CD4-positive, alpha-beta T cell (primary cell): ENCODE measurements at regions not wholly inside any gene's neighbourhood (a gene's known extent, or its start where the extent isn't known, plus 50 kb on each side); places are given as distances from the start of the nearest gene placed in this dataset.

ENCODE experiments used
- ATAC-seq: fragments of 200-7000 bp; cut with Tn5 transposase; one replicate; pipeline ENCODE4 v1.10.0; 2022; ENCODE audit warnings: mild to moderate bottlenecking; ENCODE audit not compliant: poor library complexity
- CTCF ChIA-PET: fragments of 350-600 bp; sonication (Branson Sonifier 250); formaldehyde crosslinking; loops from one replicate; lab custom pipeline; 2021; ENCODE audit warnings: antibody characterized with exemption, inconsistent platforms; lab: Charles Lee
- POLR2A ChIA-PET: fragments of 350-600 bp; sonication (Branson Sonifier 250); formaldehyde crosslinking; loops from one replicate; lab custom pipeline; 2021; ENCODE audit warnings: antibody characterized with exemption, inconsistent platforms; lab: Charles Lee
- DNase-seq, 14 experiments: peaks; one replicate each; pipeline ENCODE4 v3.0.0-alpha.2; 2013 to 2020; ENCODE audit warnings: mixed read lengths in 2 of 14
- H3K27ac ChIP-seq, 2 donors: one replicate each; pipeline versions ENCODE4 v1.5.1 to v1.7.0; 2013; ENCODE audit warnings: low read length in 2 of 2, low read depth in 1 of 2, mild to moderate bottlenecking in 1 of 2
- H3K27me3 ChIP-seq, 2 experiments: 1 replicate in 1 of 2; 2 replicates in 1 of 2; pipeline versions ENCODE4 v1.6.1 to v1.7.0; 2013; ENCODE audit warnings: low read length in 2 of 2, control low read depth in 1 of 2, mild to moderate bottlenecking in 1 of 2, moderate library complexity in 1 of 2; ENCODE audit not compliant: insufficient read depth in 2 of 2, control insufficient read depth in 1 of 2
- H3K36me3 ChIP-seq: one replicate; pipeline ENCODE4 v1.6.1; 2013; ENCODE audit warnings: low read length, control low read depth; ENCODE audit not compliant: insufficient read depth
- H3K4me1 ChIP-seq: one replicate; pipeline ENCODE4 v1.6.1; 2013; ENCODE audit warnings: low read length, control low read depth; ENCODE audit not compliant: insufficient read depth
- H3K4me3 ChIP-seq: one replicate; pipeline ENCODE4 v1.5.1; 2013; ENCODE audit warnings: mild to moderate bottlenecking, low read length, moderate library complexity
- H3K9me3 ChIP-seq, 2 experiments: 1 replicate in 1 of 2; 2 replicates in 1 of 2; pipeline versions ENCODE4 v1.6.1 to v1.7.0; 2013; ENCODE audit warnings: low read length in 2 of 2, mild to moderate bottlenecking in 2 of 2, control low read depth in 1 of 2, moderate library complexity in 1 of 2; ENCODE audit not compliant: control insufficient read depth in 1 of 2, insufficient read depth in 1 of 2
- H3K27ac Mint-ChIP-seq: one replicate; pipeline ENCODE4 v1.8.0; 2020; ENCODE audit warnings: mixed read lengths
- H3K27me3 Mint-ChIP-seq: one replicate; pipeline ENCODE4 v1.8.0; 2021; ENCODE audit warnings: mixed read lengths
- H3K36me3 Mint-ChIP-seq: one replicate; pipeline ENCODE4 v1.8.0; 2021; ENCODE audit warnings: low read depth, mixed read lengths
- H3K4me1 Mint-ChIP-seq: one replicate; pipeline ENCODE4 v1.8.0; 2021; ENCODE audit warnings: low read depth, mixed read lengths
- H3K4me3 Mint-ChIP-seq: one replicate; pipeline ENCODE4 v1.8.0; 2020; ENCODE audit warnings: mild to moderate bottlenecking, mixed read lengths
- H3K9me3 Mint-ChIP-seq: one replicate; pipeline ENCODE4 v1.8.0; 2020; ENCODE audit warnings: mixed read lengths
- intact Hi-C, 2 experiments: fragments of 100-400 bp; cut with DNase I in 1 of 2; cut with micrococcal nuclease in 1 of 2; formaldehyde crosslinking; loops; one replicate each; pipeline versions ENCODE4 v1.15.1 to v1.9.0; 2023 to 2025; cut with DNase I, micrococcal nuclease
- TF ChIP-seq, protein P1 (sequence below): fragments of 200-600 bp; IDR thresholded peaks from one replicate; pipeline ENCODE4 v1.8.0; 2022; ENCODE audit warnings: antibody characterized with exemption, mild to moderate bottlenecking

DNA sequence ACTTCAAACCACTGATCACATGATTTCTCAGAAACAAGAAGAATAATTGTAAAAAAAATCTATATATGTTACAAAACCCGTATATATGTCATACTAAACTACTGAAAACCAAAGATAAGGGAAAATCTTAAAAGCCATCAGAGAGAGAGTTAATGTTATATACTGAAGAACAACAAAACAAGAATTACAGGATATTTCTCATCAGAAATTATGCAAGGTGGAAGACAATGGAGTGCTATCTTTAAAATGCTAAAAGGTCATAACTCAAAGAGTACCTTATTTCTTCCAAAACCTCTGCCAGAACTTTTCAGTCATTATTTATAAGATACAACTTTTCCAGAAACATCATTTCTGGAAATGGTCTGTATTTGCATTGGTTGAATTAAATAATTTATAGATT, 256.8 kb downstream of the RBM26 start:
- POLR2A ChIA-PET, result no interaction called here
- H3K27me3 Mint-ChIP-seq, result peaks cover 28% of the 10 kb centered on the region
- H3K36me3 ChIP-seq, result no peaks in the 10 kb centered on the region
- no peaks in the 10 kb centered on the region for H3K36me3 Mint-ChIP-seq
- H3K4me1 ChIP-seq, result no peaks in the 10 kb centered on the region
- no peaks in the 10 kb centered on the region for H3K4me1 Mint-ChIP-seq
- DNase-seq (no peak), ATAC-seq (no peak)
- H3K4me3 ChIP-seq, result no peak overlapping the region
- no peak overlapping the region for H3K27ac Mint-ChIP-seq
- CTCF ChIA-PET, result no interaction called here
- no peak overlapping the region for H3K4me3 Mint-ChIP-seq
- H3K9me3 ChIP-seq, result no peaks in the 10 kb centered on the region
- H3K9me3 Mint-ChIP-seq, result peaks cover 2% of the 10 kb centered on the region
- H3K27ac ChIP-seq, result no peak overlapping the region
- intact Hi-C loops, result no loop called here
- no peaks in the 10 kb centered on the region for H3K27me3 ChIP-seq
- TF ChIP-seq, protein P1, sequence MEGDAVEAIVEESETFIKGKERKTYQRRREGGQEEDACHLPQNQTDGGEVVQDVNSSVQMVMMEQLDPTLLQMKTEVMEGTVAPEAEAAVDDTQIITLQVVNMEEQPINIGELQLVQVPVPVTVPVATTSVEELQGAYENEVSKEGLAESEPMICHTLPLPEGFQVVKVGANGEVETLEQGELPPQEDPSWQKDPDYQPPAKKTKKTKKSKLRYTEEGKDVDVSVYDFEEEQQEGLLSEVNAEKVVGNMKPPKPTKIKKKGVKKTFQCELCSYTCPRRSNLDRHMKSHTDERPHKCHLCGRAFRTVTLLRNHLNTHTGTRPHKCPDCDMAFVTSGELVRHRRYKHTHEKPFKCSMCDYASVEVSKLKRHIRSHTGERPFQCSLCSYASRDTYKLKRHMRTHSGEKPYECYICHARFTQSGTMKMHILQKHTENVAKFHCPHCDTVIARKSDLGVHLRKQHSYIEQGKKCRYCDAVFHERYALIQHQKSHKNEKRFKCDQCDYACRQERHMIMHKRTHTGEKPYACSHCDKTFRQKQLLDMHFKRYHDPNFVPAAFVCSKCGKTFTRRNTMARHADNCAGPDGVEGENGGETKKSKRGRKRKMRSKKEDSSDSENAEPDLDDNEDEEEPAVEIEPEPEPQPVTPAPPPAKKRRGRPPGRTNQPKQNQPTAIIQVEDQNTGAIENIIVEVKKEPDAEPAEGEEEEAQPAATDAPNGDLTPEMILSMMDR, result no peak

DNA sequence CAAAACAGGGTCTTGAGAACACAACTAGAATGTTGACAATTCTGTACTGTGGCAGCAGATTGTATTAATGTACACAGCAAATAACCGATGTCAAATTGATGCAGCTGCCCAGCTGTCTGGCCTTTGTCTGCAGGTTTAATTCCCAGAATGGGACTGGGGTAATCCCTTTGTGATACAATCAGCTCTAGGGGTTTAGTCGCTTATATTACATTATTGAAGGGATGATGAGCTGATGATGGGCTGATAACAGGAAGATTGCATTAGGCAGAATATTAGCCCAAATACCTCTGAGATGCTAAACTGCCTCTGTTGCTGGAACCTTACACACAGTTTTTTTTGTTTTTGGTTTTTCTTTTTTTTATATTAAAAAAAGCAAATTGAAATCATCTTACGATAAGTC, 265.0 kb downstream of the RBM26 start:
- Mint-ChIP-seq H3K27me3 (peaks cover 4% of the 10 kb centered on the region), H3K9me3 (no peaks in the 10 kb centered on the region), H3K27ac (no peak overlapping the region), H3K4me3 (no peak overlapping the region), H3K4me1 (no peaks in the 10 kb centered on the region), H3K36me3 (no peaks in the 10 kb centered on the region)
- ChIA-PET POLR2A (no interaction called here), CTCF (no interaction called here)
- TF ChIP-seq, protein P1, result no peak
- Histone ChIP-seq H3K27ac (no peak overlapping the region), H3K4me3 (no peak overlapping the region), H3K27me3 (no peaks in the 10 kb centered on the region), H3K36me3 (no peaks in the 10 kb centered on the region), H3K9me3 (no peaks in the 10 kb centered on the region), H3K4me1 (no peaks in the 10 kb centered on the region)
- ATAC-seq (no peak), DNase-seq (no peak)
- intact Hi-C loops, result no loop called here

DNA sequence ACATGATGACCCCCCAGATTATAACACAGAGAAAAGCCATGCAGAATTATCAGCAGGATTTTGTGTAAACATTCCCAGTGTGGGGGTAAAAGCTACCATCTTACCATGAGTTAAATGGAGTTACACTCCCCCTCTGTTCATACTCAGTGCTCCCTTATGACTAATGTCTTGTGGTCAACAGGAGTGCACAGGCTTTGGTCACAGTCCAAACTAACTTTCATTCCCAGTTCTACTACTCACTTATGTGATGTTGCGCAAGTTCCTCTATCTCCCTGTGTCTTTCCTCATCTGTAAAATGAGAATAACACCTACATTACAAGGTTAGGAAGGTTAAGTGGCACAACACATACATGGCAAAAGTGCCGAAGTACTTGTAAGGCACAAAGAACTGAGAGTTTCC, 277.9 kb downstream of the RBM26 start:
- no peaks in the 10 kb centered on the region for H3K4me1 ChIP-seq
- intact Hi-C loops, result no loop called here
- H3K4me3 ChIP-seq, result no peak overlapping the region
- no peak overlapping the region for H3K27ac Mint-ChIP-seq
- H3K27me3 Mint-ChIP-seq, result peaks cover 28% of the 10 kb centered on the region
- no peak overlapping the region for H3K4me3 Mint-ChIP-seq
- peaks cover 0 to 4% of the 10 kb centered on the region in 2 experiments for H3K9me3 ChIP-seq
- H3K27me3 ChIP-seq, result no peaks in the 10 kb centered on the region
- H3K36me3 Mint-ChIP-seq, result no peaks in the 10 kb centered on the region
- CTCF ChIA-PET, result no interaction called here
- no peaks in the 10 kb centered on the region for H3K4me1 Mint-ChIP-seq
- no peak overlapping the region for H3K27ac ChIP-seq
- ATAC-seq (no peak), DNase-seq (no peak)
- POLR2A ChIA-PET, result no interaction called here
- H3K9me3 Mint-ChIP-seq, result no peaks in the 10 kb centered on the region
- H3K36me3 ChIP-seq, result no peaks in the 10 kb centered on the region
- TF ChIP-seq, protein P1, result no peak
